ENCODE measurements at regions not wholly inside any gene's neighbourhood (a gene's known extent, or its start where the extent isn't known, plus 50 kb on each side); places are given as distances from the start of the nearest gene placed in this dataset.

GRCh38 chr22:47740109-47740805 is 977.8 kb downstream of the TBC1D22A start:
- no peak for TF ChIP-seq CTCF (conservative IDR thresholded peaks at IDR 0.05)
- Mint-ChIP-seq H3K27me3 (ENCODE audit: low read depth) (no peaks in the 10 kb centered on the region), H3K27ac (ENCODE audit: unreplicated experiment) (no peak overlapping the region), H3K4me3 (no peak overlapping the region), H3K9me3 (no peaks in the 10 kb centered on the region), H3K36me3 (ENCODE audit: low read depth) (no peaks in the 10 kb centered on the region), H3K4me1 (peaks cover 15% of the 10 kb centered on the region)
- DNase-seq (ENCODE audit: low read depth, low spot score): no peak

- H3K4me1 Mint-ChIP-seq: peaks cover 15% of the 10 kb centered on the region
- no peaks in the 10 kb centered on the region for H3K9me3 Mint-ChIP-seq
- H3K27ac Mint-ChIP-seq (ENCODE audit: unreplicated experiment): no peak overlapping the region
- H3K36me3 Mint-ChIP-seq (ENCODE audit: low read depth): no peaks in the 10 kb centered on the region
- TF ChIP-seq CTCF (conservative IDR thresholded peaks at IDR 0.05): no peak
- no peak for DNase-seq (ENCODE audit: low read depth, low spot score)
- H3K4me3 Mint-ChIP-seq: no peak overlapping the region
- no peaks in the 10 kb centered on the region for H3K27me3 Mint-ChIP-seq (ENCODE audit: low read depth)
These were observed 977.0 kb downstream of the TBC1D22A start for GRCh38 chr22:47739291-47740015.

- Mint-ChIP-seq H3K9me3 (no peaks in the 10 kb centered on the region), H3K4me1 (peaks cover 15% of the 10 kb centered on the region), H3K36me3 (ENCODE audit: low read depth) (no peaks in the 10 kb centered on the region), H3K27ac (ENCODE audit: unreplicated experiment) (peak overlapping the region; percentile 57), H3K27me3 (ENCODE audit: low read depth) (no peaks in the 10 kb centered on the region), H3K4me3 (no peak overlapping the region)
- DNase-seq (ENCODE audit: low read depth, low spot score): no peak
- TF ChIP-seq CTCF (conservative IDR thresholded peaks at IDR 0.05): no peak
These were observed 976.1 kb downstream of the TBC1D22A start for GRCh38 chr22:47738472-47739013.

GRCh38 chr22:47736186-47737034 is 974.0 kb downstream of the TBC1D22A start:
- peaks cover 3% of the 10 kb centered on the region for H3K9me3 Mint-ChIP-seq
- no peak for DNase-seq (ENCODE audit: low read depth, low spot score)
- peaks cover 2% of the 10 kb centered on the region for H3K27me3 Mint-ChIP-seq (ENCODE audit: low read depth)
- no peak for TF ChIP-seq CTCF (conservative IDR thresholded peaks at IDR 0.05)
- H3K4me3 Mint-ChIP-seq: no peak overlapping the region
- H3K4me1 Mint-ChIP-seq: peaks cover 8% of the 10 kb centered on the region
- no peak overlapping the region for H3K27ac Mint-ChIP-seq (ENCODE audit: unreplicated experiment)
- peaks cover 4% of the 10 kb centered on the region for H3K36me3 Mint-ChIP-seq (ENCODE audit: low read depth)

- H3K4me1 Mint-ChIP-seq: no peaks in the 10 kb centered on the region
- peaks cover 2% of the 10 kb centered on the region for H3K27me3 Mint-ChIP-seq (ENCODE audit: low read depth)
- no peak overlapping the region for H3K27ac Mint-ChIP-seq (ENCODE audit: unreplicated experiment)
- H3K9me3 Mint-ChIP-seq: peaks cover 7% of the 10 kb centered on the region
- peaks cover 4% of the 10 kb centered on the region for H3K36me3 Mint-ChIP-seq (ENCODE audit: low read depth)
- H3K4me3 Mint-ChIP-seq: no peak overlapping the region
- TF ChIP-seq CTCF (conservative IDR thresholded peaks at IDR 0.05): no peak
- no peak for DNase-seq (ENCODE audit: low read depth, low spot score)
These were observed 972.1 kb downstream of the TBC1D22A start for GRCh38 chr22:47734511-47734910.

All from neural crest cell (in vitro differentiated cells).